GM12875 (cell line): ENCODE measurements at regions not wholly inside any gene's neighbourhood (a gene's known extent, or its start where the extent isn't known, plus 50 kb on each side); places are given as distances from the start of the nearest gene placed in this dataset.

ENCODE experiments used
- H3K4me3 ChIP-seq: one replicate; pipeline ENCODE4 v1.5.1; 2011; ENCODE audit warnings: low read depth, low read length, control low read depth
- CTCF ChIP-seq: IDR thresholded peaks from 2 replicates; pipeline ENCODE4 v1.5.1; 2011; ENCODE audit warnings: low read depth, mild to moderate bottlenecking, control low read depth, inconsistent platforms, low read length, moderate library complexity, borderline replicate concordance; ENCODE audit not compliant: insufficient read depth

- H3K4me3 ChIP-seq = no peak overlapping the region
Observed at GRCh38 chr1:208807446-208808127, 563.4 kb upstream of the PLXNA2 start.

GRCh38 chr1:208808301-208808700 is 564.1 kb upstream of the PLXNA2 start:
- no peak for TF ChIP-seq CTCF
- H3K4me3 ChIP-seq = no peak overlapping the region

More at GRCh38 chr1:208807446-208808127, 563.4 kb upstream of the PLXNA2 start:
- TF ChIP-seq CTCF = no peak

GRCh38 chr1:208809876-208810275 is 565.7 kb upstream of the PLXNA2 start:
- H3K4me3 ChIP-seq = no peak overlapping the region
- no peak for TF ChIP-seq CTCF

GRCh38 chr1:208818770-208819445 is 574.7 kb upstream of the PLXNA2 start:
- H3K4me3 ChIP-seq = no peak overlapping the region
- TF ChIP-seq CTCF = no peak

GRCh38 chr1:208820580-208821212 is 576.5 kb upstream of the PLXNA2 start:
- H3K4me3 ChIP-seq = no peak overlapping the region
- TF ChIP-seq CTCF = no peak

- TF ChIP-seq CTCF = no peak
Observed at GRCh38 chr1:208821939-208822338, 577.8 kb upstream of the PLXNA2 start.

More at GRCh38 chr1:208821939-208822338, 577.8 kb upstream of the PLXNA2 start:
- no peak overlapping the region for H3K4me3 ChIP-seq
